H9 (cell line): ENCODE measurements at regions not wholly inside any gene's neighbourhood (a gene's known extent, or its start where the extent isn't known, plus 50 kb on each side); places are given as distances from the start of the nearest gene placed in this dataset.

ENCODE experiments used
- DNase-seq: peaks from one replicate; pipeline ENCODE4 v3.0.0-alpha.2; 2017
- H2AFZ ChIP-seq: one replicate; pipeline ENCODE4 v1.6.1; 2013; ENCODE audit warnings: mild to moderate bottlenecking, low read length, control low read depth, moderate library complexity
- H2AK5ac ChIP-seq: 2 replicates; pipeline ENCODE4 v1.6.1; 2013; ENCODE audit warnings: low read length, control low read depth, mixed read lengths; ENCODE audit not compliant: insufficient read length
- H2BK120ac ChIP-seq: one replicate; pipeline ENCODE4 v1.6.1; 2013; ENCODE audit warnings: low read depth, mild to moderate bottlenecking, low read length, control low read depth, inconsistent platforms; ENCODE audit not compliant: poor library complexity, severe bottlenecking
- H2BK12ac ChIP-seq: 2 replicates; pipeline ENCODE4 v1.6.1; 2013; ENCODE audit warnings: low read length, control low read depth, mixed read lengths, low read depth; ENCODE audit not compliant: insufficient read length
- H2BK15ac ChIP-seq: 2 replicates; pipeline ENCODE4 v1.6.1; 2013; ENCODE audit warnings: low read depth, low read length, control low read depth
- H2BK20ac ChIP-seq: one replicate; pipeline ENCODE4 v1.6.1; 2013; ENCODE audit warnings: low read depth, mild to moderate bottlenecking, low read length, control low read depth, inconsistent platforms; ENCODE audit not compliant: poor library complexity, severe bottlenecking
- H2BK5ac ChIP-seq: 2 replicates; pipeline ENCODE4 v1.6.1; 2013; ENCODE audit warnings: low read length, control low read depth, mixed read lengths; ENCODE audit not compliant: insufficient read length
- H3K14ac ChIP-seq: 2 replicates; pipeline ENCODE4 v1.6.1; 2013; ENCODE audit warnings: low read length, control low read depth; ENCODE audit not compliant: insufficient read depth
- H3K18ac ChIP-seq: 2 replicates; pipeline ENCODE4 v1.6.1; 2013; ENCODE audit warnings: low read depth, mild to moderate bottlenecking, mixed read lengths, low read length, control low read depth; ENCODE audit not compliant: insufficient read length
- H3K23ac ChIP-seq: 2 replicates; pipeline ENCODE4 v1.6.1; 2013; ENCODE audit warnings: low read length, control low read depth, mixed read lengths, low read depth; ENCODE audit not compliant: insufficient read length
- H3K23me2 ChIP-seq: 2 replicates; pipeline ENCODE4 v1.6.1; 2013; ENCODE audit warnings: low read depth, mild to moderate bottlenecking, mixed read lengths, low read length, control low read depth; ENCODE audit not compliant: insufficient read length, poor library complexity, severe bottlenecking
- H3K27ac ChIP-seq: 2 replicates; pipeline ENCODE4 v1.5.1; 2013; ENCODE audit warnings: low read length, control low read depth, mixed read lengths, low read depth; ENCODE audit not compliant: insufficient read length
- H3K27me3 ChIP-seq: 2 replicates; pipeline ENCODE4 v1.6.1; 2013; ENCODE audit warnings: low read length, control low read depth, inconsistent platforms; ENCODE audit not compliant: insufficient read depth
- H3K4ac ChIP-seq: 2 replicates; pipeline ENCODE4 v1.6.1; 2013; ENCODE audit warnings: low read depth, mild to moderate bottlenecking, control low read depth, inconsistent platforms, low read length, moderate library complexity
- H3K4me1 ChIP-seq: 2 replicates; pipeline ENCODE4 v1.6.1; 2013; ENCODE audit warnings: low read length, control low read depth, inconsistent platforms; ENCODE audit not compliant: insufficient read depth
- H3K4me2 ChIP-seq: 2 replicates; pipeline ENCODE4 v1.6.1; 2013; ENCODE audit warnings: low read length, control low read depth, mixed read lengths; ENCODE audit not compliant: insufficient read length, insufficient read depth
- H3K56ac ChIP-seq: 2 replicates; pipeline ENCODE4 v1.6.1; 2013; ENCODE audit warnings: low read depth, mild to moderate bottlenecking, mixed read lengths, low read length, control low read depth; ENCODE audit not compliant: insufficient read length
- H3K79me1 ChIP-seq: 2 replicates; pipeline ENCODE4 v1.6.1; 2013; ENCODE audit warnings: low read depth, mild to moderate bottlenecking, moderate library complexity, low read length, control low read depth, inconsistent platforms; ENCODE audit not compliant: insufficient read depth, poor library complexity, severe bottlenecking
- H3K79me2 ChIP-seq: 2 replicates; pipeline ENCODE4 v1.6.1; 2013; ENCODE audit warnings: low read length, control low read depth, inconsistent platforms; ENCODE audit not compliant: insufficient read depth
- H3K9ac ChIP-seq: 2 replicates; pipeline ENCODE4 v1.6.1; 2013; ENCODE audit warnings: low read length, control low read depth, mixed read lengths; ENCODE audit not compliant: insufficient read length; ENCODE audit errors: extremely low read depth
- H3K9me3 ChIP-seq: one replicate; pipeline ENCODE4 v1.6.1; 2013; ENCODE audit warnings: low read depth, low read length, inconsistent platforms; ENCODE audit not compliant: control insufficient read depth
- H3T11ph ChIP-seq: one replicate; pipeline ENCODE4 v1.6.1; 2013; ENCODE audit warnings: mild to moderate bottlenecking, low read length, control low read depth, inconsistent platforms
- H4K20me1 ChIP-seq: one replicate; pipeline ENCODE4 v1.6.1; 2013; ENCODE audit not compliant: control insufficient read depth, insufficient read length, insufficient read depth
- H4K5ac ChIP-seq: 2 replicates; pipeline ENCODE4 v1.6.1; 2013; ENCODE audit warnings: low read depth, mild to moderate bottlenecking, mixed read lengths, low read length, control low read depth; ENCODE audit not compliant: insufficient read length
- H4K8ac ChIP-seq: replicated peaks from 2 replicates; pipeline ENCODE4 v1.6.1; 2013; ENCODE audit warnings: low read length, control low read depth, mixed read lengths, low read depth; ENCODE audit not compliant: insufficient read length
- H4K91ac ChIP-seq: 2 replicates; pipeline ENCODE4 v1.6.1; 2013; ENCODE audit warnings: low read depth, mild to moderate bottlenecking, moderate library complexity, mixed read lengths, low read length, control low read depth; ENCODE audit not compliant: insufficient read length
- H3K27ac Mint-ChIP-seq, 3 experiments: 2 replicates in 2 of 3; 3 replicates in 1 of 3; pipeline ENCODE4 v1.8.0; 2020 to 2021; ENCODE audit warnings: mixed read lengths in 3 of 3, mild to moderate bottlenecking in 1 of 3, moderate library complexity in 1 of 3
- H3K27me3 Mint-ChIP-seq: 2 replicates; pipeline ENCODE4 v1.8.0; 2021; ENCODE audit warnings: low read depth, mild to moderate bottlenecking, moderate library complexity, mixed read lengths
- H3K36me3 Mint-ChIP-seq, 3 experiments: 2 replicates in 2 of 3; 3 replicates in 1 of 3; pipeline ENCODE4 v1.8.0; 2020 to 2021; ENCODE audit warnings: low read depth in 3 of 3, mixed read lengths in 3 of 3; ENCODE audit not compliant: insufficient read depth in 1 of 3
- H3K4me1 Mint-ChIP-seq, 2 experiments: 2 replicates each; pipeline ENCODE4 v1.8.0; 2020; ENCODE audit warnings: mixed read lengths in 2 of 2
- H3K4me3 Mint-ChIP-seq, 2 experiments: 2 replicates in 1 of 2; 3 replicates in 1 of 2; pipeline ENCODE4 v1.8.0; 2020 to 2021; ENCODE audit warnings: mild to moderate bottlenecking in 2 of 2, mixed read lengths in 2 of 2, moderate library complexity in 1 of 2
- H3K9me3 Mint-ChIP-seq, 2 experiments: 2 replicates in 1 of 2; 3 replicates in 1 of 2; pipeline ENCODE4 v1.8.0; 2020; ENCODE audit warnings: mild to moderate bottlenecking in 2 of 2, mixed read lengths in 2 of 2, moderate library complexity in 1 of 2
- WGBS: extraction: QIAGEN DNeasy Blood & Tissue Kit; methylation state at CpG from one replicate; pipeline ENCODE4 v1.1.7; 2013; ENCODE audit warnings: missing lambda C conversion rate, low lambda C conversion rate, mixed read lengths; ENCODE audit not compliant: insufficient read length; ENCODE audit errors: extremely low coverage; 5-methylcytosine and 5-hydroxymethylcytosine counted together
- TF ChIP-seq, protein P1 (sequence below): fragments of 200-600 bp; sonication (generic); conservative IDR thresholded peaks from 3 replicates; pipeline ENCODE4 v1.8.0; 2021; ENCODE audit warnings: antibody characterized with exemption, mild to moderate bottlenecking

DNA sequence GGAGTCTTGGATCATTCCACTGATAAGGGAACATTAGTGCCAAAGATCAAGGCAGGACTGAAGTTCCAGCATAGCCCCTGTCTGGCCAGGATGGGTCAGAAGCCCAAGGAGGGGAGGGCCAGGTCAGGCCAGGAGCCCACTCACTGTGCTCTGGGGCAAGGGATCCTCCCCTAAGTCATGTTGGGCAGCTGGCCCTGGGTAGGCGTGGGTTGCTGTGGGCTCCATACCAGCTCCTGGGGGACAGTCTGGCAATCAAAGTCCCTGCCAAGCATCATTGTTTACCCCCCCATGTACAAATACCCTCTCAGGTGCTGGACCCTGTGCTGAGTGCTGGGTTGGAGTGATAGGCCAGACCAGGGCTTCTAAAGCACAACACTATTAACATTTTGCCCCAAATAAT, 130.5 kb downstream of the IRX5 start:
- no CpG with 5 or more reads among the region's 1 CpG for WGBS
- H4K8ac ChIP-seq, result no peak overlapping the region
- no peaks in the 10 kb centered on the region for H4K20me1 ChIP-seq
- H2AFZ ChIP-seq, result no peak overlapping the region
- H4K91ac ChIP-seq, result no peak overlapping the region
- Mint-ChIP-seq H3K27me3 (peaks cover 60% of the 10 kb centered on the region), H3K36me3 (no peaks in the 10 kb centered on the region), H3K4me3 (no peak overlapping the region), H3K27ac (no peak overlapping the region), H3K4me1 (peaks cover 8 to 12% of the 10 kb centered on the region in 2 experiments), H3K9me3 (no peaks in the 10 kb centered on the region)
- no peaks in the 10 kb centered on the region for H3K79me2 ChIP-seq
- no peak overlapping the region for H3K9ac ChIP-seq
- no peak overlapping the region for H3K27ac ChIP-seq
- peaks cover 7% of the 10 kb centered on the region for H3K23me2 ChIP-seq
- H3K79me1 ChIP-seq, result no peaks in the 10 kb centered on the region
- H2AK5ac ChIP-seq, result no peak overlapping the region
- no peak overlapping the region for H2BK5ac ChIP-seq
- H2BK15ac ChIP-seq, result no peak overlapping the region
- no peaks in the 10 kb centered on the region; the same call in 1 of the 2 replicates for H3K4me1 ChIP-seq
- H3K9me3 ChIP-seq, result no peaks in the 10 kb centered on the region
- H3K23ac ChIP-seq, result no peak overlapping the region
- no peak overlapping the region for H3K18ac ChIP-seq
- DNase-seq, result no peak
- H2BK12ac ChIP-seq, result no peak overlapping the region
- peaks cover 15% of the 10 kb centered on the region; the same call in 1 of the 2 replicates for H3K27me3 ChIP-seq
- H4K5ac ChIP-seq, result no peak overlapping the region
- H2BK20ac ChIP-seq, result no peak overlapping the region
- H3K56ac ChIP-seq, result no peak overlapping the region
- no peak overlapping the region for H3T11ph ChIP-seq
- TF ChIP-seq, protein P1, sequence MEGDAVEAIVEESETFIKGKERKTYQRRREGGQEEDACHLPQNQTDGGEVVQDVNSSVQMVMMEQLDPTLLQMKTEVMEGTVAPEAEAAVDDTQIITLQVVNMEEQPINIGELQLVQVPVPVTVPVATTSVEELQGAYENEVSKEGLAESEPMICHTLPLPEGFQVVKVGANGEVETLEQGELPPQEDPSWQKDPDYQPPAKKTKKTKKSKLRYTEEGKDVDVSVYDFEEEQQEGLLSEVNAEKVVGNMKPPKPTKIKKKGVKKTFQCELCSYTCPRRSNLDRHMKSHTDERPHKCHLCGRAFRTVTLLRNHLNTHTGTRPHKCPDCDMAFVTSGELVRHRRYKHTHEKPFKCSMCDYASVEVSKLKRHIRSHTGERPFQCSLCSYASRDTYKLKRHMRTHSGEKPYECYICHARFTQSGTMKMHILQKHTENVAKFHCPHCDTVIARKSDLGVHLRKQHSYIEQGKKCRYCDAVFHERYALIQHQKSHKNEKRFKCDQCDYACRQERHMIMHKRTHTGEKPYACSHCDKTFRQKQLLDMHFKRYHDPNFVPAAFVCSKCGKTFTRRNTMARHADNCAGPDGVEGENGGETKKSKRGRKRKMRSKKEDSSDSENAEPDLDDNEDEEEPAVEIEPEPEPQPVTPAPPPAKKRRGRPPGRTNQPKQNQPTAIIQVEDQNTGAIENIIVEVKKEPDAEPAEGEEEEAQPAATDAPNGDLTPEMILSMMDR, result no peak
- H3K4ac ChIP-seq, result no peak overlapping the region
- no peak overlapping the region for H3K14ac ChIP-seq
- no peak overlapping the region for H2BK120ac ChIP-seq
- H3K4me2 ChIP-seq, result no peak overlapping the region
